GM12864 (cell line): ENCODE measurements at regions not wholly inside any gene's neighbourhood (a gene's known extent, or its start where the extent isn't known, plus 50 kb on each side); places are given as distances from the start of the nearest gene placed in this dataset.

Experiments used
- DNase-seq: peaks from one replicate; pipeline ENCODE4 v3.0.0-alpha.2; 2011; ENCODE audit warnings: low read depth
- H3K4me3 ChIP-seq: 2 replicates; pipeline ENCODE4 v1.5.1; 2011; ENCODE audit warnings: mild to moderate bottlenecking, low read depth, low read length, control low read depth
- CTCF ChIP-seq: IDR thresholded peaks from 2 replicates; pipeline ENCODE4 v1.5.1; 2011; ENCODE audit warnings: low read depth, mild to moderate bottlenecking, moderate library complexity, low read length, control low read depth, inconsistent platforms; ENCODE audit errors: missing control alignments

GRCh38 chr2:204090021-204090420 is 153.5 kb downstream of the ICOS start:
- TF ChIP-seq CTCF, result no peak

GRCh38 chr2:204104811-204105210 is 168.2 kb downstream of the ICOS start:
- H3K4me3 ChIP-seq, result no peak overlapping the region
- TF ChIP-seq CTCF, result no peak
- no peak for DNase-seq

More at GRCh38 chr2:204090021-204090420, 153.5 kb downstream of the ICOS start:
- no peak for DNase-seq
- no peak overlapping the region for H3K4me3 ChIP-seq

- no peak for DNase-seq
- TF ChIP-seq CTCF, result peak; percentile 54
- H3K4me3 ChIP-seq, result no peak overlapping the region
These were observed 171.8 kb downstream of the ICOS start for GRCh38 chr2:204108330-204108751.

GRCh38 chr2:204108781-204109295 is 172.3 kb downstream of the ICOS start:
- no peak for TF ChIP-seq CTCF
- no peak overlapping the region for H3K4me3 ChIP-seq
- no peak for DNase-seq

- no peak for TF ChIP-seq CTCF
- no peak overlapping the region for H3K4me3 ChIP-seq
- DNase-seq, result no peak
These were observed 173.1 kb downstream of the ICOS start for GRCh38 chr2:204109681-204110080.

GRCh38 chr2:204110338-204110741 is 173.8 kb downstream of the ICOS start:
- no peak for TF ChIP-seq CTCF
- no peak overlapping the region for H3K4me3 ChIP-seq
- peak; percentile 35 for DNase-seq

- no peak for DNase-seq
- TF ChIP-seq CTCF, result no peak
- H3K4me3 ChIP-seq, result no peak overlapping the region
These were observed 174.4 kb downstream of the ICOS start for GRCh38 chr2:204110751-204111516.
